Pons (tissue), 1 donor: ENCODE measurements at regions not wholly inside any gene's neighbourhood (a gene's known extent, or its start where the extent isn't known, plus 50 kb on each side); places are given as distances from the start of the nearest gene placed in this dataset.

Source experiments
- DNase-seq: peaks from one replicate; pipeline ENCODE4 v3.0.0-alpha.2; 2016; ENCODE audit warnings: low spot score

DNA sequence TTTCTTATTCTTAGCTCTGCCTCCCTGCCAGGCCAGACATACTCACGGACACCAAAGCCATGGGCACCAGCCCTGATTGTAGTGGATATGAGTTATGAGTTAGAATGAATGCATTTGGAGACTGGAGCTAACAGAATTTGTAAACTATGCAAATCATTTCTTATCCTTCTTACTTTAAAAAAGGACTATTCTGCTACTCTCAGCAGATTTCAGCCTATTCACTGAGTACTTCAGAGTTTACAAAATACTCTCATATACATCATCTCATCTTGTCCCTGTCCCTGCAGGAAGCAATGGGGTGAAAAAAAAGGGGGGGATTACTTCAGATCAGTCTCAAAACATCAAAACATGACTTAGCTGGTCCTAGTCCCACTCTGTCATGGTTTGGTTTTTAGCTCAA, 541.4 kb upstream of the PLXNA2 start:
- DNase-seq, result no peak

DNA sequence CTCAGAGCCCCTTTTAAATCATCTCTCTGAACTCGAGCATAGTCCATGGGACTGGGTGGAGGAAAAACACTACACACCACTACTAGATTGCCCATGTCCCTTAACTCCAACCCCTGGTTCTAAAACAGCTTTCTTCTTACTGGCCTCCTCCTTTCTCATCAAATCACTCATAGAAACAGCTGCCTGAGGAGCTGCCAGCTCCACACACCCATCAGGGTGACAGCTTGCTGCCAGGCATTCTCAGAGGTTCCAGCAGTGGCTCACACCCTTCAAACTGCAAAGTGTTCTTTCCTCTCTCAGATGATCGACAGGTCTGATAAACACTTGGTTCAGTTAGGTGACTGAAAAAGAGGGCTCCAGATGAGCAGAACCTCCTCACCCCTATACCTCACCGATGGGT, 543.0 kb upstream of the PLXNA2 start:
- DNase-seq, result no peak

DNA sequence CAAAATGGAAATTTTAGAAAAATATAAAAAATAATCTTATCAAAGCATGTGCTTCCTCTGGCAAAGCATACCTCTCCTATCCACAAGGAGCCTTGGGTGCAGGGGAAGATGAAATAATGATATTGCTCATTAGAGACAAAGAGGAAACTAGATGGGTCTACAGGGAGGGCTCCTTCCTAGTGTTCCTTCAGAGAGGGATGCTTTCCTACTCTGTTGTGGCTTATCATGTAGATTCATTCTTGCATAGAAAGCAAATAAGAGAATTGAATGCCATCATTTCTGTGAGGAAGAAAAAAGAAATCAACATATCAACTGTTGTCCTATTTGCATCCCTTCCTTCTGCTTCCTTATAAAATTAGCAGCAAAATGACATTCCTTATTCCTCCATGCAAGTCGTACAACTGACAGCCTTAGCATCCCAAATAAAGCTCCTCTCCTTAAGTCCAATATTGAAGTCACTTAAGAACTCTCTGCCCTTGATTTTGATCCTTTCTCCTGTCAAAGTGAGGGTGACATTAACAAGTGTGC, 543.9 kb upstream of the PLXNA2 start:
- no peak for DNase-seq

DNA sequence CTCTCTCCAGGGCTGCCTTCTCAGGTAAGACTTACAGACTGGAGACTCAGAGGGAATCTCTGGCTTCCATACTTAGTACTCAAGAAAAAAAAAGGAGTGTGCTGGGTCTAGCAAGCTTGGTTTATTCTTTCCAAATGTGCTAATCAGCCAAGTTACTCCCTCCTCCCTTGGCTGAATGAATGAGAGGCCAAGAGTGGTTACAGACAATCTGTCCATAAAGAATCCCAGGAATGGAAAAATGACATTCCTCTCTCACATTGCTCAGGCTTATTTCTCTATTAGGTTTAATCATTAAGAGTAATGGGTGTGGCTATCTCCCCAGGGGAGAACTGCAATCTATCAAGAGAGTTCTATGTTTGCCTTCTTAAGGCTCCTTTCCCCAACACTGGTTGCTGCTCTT, 547.3 kb upstream of the PLXNA2 start:
- DNase-seq, result no peak

DNA sequence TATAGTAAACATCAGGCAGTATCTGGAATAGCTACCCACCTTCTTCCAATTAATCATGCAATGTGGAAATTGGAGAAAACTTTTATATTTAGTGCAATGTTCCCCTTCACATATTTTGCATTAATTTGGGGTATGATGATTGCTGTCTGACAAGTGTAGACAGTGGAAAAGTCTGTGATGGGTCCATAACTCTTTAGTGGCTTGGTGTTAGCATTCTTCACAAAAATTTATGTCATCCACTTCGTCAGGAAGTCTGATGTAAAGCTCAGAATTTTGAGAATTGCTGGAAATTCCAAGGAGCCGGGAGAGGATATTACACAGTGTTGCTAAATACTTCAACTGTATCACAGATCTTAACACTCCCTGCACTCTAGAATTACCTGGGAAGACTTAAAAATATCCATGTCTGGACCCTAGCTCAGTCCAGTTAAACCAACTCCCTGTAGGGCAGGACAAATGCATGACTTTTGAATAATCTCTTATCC, 549.7 kb upstream of the PLXNA2 start:
- DNase-seq, result no peak

DNA sequence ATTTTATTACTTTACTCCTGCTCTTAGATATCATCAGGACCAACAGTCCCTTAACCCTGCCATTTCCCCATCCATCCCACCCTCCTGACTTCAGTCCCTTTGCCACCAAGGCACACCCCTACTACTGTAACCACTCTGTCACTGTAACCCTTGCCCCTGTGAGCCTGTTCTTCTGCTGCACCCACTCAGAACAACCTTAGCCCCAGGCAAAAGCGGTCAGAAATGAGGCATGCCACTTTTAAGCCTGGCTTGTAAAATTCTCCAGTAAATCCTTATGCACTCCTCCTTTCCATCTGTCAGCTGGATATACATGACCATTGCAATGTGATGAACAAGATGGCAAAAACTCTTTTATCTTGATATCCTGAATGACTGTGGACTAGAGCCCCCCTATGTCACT, 555.0 kb upstream of the PLXNA2 start:
- no peak for DNase-seq

DNA sequence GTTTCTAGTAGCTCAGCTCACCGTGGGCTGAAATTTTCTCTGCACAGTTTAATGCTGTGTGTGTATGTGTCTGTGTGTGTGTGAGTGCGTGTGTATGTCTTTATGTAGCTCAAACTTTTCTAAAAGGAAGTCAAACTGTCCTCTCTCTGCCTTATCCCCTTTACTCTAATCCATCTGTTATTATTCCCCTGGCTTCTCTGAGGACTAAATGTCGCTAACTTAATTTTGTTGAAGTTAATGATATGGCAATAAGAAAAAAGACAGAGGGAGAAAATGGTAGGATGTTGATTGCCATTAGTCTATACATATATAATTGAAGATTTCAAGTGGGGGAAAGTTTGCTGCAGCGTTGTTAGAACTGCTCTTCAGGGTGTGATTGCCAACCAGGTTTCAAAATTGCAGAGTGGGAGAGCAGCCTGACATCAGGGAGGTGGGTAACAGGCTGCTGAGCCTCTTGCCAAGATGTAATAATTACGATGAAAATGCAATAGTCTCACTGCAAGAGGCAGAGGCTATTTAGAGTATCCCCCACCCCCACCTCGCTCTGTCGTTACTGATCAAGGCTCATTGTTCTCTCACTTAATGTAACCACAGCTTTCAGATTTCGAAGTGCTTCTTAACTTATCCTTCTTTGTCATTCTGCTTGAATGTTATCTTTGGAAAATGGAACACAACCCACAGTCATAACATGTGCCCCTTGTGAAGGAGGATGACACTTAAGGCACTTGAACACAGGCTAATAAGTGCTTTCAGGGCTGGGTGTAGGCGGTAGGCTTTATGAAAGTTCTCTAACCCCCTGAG, 559.0 kb upstream of the PLXNA2 start:
- DNase-seq, result no peak

DNA sequence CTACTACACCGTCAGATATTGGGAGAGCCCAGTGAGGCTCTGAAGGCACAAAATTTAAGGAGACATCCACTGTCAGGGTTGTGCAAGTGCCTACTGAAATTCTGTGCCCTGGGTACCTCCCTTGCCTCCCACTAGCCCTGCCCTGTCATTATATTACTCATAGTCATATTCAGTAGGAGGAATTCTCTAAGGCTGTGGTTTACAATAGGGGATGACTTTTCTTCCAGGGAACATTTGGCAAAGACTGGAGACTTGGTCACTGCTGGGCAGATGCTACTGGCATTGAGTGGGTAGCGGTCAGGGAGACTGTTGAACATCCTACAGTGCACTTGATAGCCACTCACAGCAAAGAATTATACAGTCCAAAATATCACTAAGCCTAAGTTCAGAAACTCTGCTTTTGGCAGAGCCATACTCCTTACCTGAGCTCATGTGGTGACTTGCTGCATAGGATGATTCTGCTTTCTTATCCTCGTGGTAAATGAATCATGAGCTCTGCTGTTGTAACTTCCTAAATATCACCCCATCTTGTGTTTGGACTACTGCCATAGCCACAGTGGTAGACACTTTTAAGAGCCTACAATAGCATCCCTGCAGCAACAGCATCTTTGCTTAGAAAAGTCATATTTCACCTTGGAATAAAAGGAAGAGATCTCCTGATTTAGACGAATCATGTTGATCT, 563.4 kb upstream of the PLXNA2 start:
- peak; percentile 11 for DNase-seq

DNA sequence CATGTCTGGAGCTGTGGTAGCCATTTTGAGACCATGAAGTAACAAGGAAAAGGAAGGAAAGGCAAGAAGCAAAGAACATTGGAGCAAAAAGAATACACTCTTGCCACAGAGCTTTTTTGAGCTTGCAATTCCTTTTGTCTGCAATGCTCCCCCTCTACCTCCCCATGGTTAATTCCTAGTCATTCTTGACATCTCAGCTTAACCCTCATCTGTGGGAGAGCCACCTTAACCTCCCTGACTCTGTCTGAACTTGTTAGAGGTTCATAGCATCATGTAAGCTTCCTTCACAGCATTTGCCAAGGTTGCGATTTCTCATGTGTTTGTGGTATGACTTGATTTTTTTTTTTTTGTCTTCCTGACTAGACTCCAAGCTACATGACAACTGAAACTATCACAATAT, 564.1 kb upstream of the PLXNA2 start:
- DNase-seq, result no peak

DNA sequence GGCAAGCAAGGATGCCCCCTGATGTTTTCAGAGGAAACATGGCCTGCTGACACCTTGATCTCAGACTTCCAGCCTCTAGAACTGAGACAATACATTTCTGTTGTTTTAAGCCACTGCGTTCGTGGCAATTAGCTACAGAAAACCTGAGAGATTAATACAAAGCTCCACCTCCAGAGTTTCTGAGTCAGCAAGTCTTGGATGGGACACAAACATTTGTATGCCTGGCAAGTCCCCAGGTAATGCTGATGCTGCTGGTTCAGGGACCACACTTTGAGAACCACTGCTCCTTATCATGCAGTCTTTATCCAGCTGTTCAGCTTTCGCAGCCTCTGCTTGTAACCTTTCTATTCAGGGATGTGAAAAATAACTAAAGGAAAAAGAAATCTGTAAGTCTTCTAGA, 565.7 kb upstream of the PLXNA2 start:
- DNase-seq, result no peak

DNA sequence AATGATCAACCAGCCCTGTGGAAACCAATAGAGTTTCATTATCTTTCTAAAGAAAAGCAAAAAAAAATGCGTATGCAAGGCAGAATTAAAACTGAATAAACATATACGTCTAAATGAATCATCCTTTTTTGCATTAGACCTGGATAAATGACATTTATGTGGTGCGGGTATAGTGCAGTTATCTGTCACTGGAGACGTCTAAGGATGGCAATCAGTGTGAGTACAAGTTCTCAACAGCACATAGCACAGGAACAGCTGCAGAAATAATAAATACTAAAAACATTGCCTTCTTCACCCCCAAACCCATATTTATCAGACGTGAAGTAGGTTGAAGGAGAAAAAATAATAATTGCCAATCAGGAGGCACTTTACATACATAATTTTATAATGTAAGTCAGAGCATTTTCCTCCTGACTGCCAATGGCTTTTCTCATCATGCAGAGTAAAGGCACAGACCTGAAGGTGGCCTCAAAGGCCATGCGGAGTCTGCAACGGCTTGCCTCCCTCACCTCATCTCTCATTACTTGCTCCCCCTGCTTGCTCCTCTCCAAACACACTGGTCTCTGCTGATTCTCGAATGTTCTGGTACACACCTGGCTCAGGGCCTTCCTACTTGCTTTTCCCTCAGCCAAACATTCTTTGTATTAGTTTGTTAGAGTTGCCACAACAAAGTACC, 574.7 kb upstream of the PLXNA2 start:
- DNase-seq, result no peak

DNA sequence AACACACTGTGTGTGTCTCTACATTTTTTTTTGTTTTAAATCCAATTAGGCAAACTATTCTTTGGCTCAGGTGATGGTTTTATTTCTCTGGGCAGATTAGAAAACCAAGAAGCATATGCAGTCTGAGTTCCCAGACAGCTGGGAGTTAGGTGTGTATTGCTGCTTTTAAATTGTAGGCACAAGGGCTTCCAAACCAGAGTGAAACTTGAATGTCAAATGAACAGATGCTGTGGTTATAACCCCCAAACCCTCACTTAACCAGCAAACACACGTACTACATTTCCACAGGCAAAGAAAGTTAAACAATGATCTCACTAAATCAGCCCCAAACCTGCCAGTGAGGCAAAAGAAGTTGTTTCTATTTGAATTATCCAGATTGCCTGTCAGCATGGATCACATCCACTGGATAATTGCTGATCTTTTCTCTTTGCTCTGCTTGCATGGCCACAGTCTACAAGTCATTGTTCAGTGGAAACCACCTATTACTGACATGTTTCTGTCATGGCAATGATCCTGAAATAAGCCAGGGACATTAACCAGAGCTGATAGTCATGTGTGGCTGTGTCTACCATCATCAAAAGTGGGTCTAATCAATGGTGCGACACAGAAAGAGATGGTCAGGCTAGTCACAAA, 576.5 kb upstream of the PLXNA2 start:
- no peak for DNase-seq

DNA sequence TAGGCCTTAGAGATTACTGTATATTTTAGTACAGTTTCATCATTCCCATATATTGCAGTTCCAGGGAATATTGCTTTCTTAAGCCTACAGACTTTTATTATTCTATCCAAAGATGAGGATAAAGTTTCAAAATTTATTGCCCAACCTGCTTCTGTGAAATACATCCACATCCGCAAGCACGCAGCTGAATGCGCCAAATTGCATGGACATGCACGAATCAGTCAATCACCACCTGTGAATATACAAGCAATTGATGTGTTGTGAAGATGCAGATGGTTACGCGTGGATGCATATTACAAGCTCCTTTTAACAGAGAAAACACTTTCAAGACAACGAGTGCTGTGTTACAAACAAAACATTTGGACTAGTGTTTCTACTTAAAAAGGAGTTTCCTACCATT, 577.8 kb upstream of the PLXNA2 start:
- DNase-seq, result no peak

DNA sequence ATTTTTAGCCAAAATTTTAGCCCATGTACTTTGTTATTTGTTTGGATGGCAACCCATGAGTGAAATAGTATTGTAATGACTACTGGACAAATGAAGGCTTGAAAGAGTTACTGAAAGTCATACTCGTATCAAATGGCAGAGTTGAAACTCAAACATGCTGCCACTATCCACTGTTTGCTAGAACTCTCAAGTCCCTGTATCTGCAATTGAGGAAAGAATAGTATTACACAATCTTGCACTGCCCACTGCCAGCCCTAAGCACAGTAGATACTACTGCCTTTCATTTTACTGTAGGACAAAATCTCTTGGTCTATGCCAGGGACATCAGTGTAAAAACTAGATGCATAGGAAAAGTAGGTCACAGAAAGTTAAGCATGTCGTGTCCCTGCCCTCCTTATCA, 581.1 kb upstream of the PLXNA2 start:
- no peak for DNase-seq

DNA sequence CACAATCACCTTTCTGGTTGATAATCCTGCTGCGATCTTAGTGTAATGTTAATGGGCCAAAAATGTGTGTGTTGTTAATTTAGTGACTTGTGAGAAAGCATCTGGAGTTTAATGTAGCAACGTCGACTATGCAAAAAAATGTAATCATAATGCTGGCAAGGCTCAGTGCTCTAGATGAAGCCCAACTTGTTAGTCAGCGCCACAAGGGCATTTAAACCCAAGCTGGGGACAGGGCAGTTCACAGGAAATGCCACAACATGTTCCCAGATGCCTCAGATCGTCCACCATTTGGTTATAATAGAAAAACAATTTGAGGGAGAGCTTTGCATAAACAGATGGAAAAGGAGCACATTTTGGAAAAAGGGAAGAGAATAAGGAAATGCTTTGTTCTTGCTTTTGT, 585.4 kb upstream of the PLXNA2 start:
- DNase-seq, result no peak

DNA sequence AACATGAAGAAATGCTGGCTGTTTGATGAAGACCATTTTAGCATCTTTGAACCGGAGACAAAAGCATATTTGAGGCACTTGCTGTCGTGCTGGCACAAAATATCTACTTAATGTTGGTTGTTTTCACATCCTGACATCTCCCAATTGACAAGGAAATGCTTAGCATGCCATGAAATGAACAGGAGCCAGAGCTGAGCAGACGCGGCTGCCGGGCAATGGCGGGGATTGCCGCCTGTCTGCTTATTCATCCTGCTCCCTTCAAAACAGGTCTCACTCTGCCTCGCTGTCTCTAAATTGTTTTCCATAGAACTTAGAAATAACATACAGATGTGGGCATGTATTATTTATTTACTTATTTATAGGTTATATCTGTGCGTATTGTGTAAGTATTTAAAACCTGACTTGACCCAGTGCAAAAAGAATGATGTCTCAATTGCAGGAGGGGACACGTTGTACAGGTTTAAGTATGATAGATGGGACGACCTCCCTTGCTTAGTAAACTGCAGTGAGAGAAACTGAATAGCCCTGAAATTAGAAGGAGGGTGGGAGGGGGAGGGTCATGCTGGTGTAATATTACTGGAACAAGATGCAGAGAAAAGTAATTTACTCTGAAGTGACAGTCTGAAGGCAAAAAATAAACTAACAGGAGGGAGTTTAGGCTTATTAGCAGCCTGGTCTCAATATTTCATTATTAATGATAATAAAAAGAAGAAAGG, 590.4 kb upstream of the PLXNA2 start:
- DNase-seq, result no peak

DNA sequence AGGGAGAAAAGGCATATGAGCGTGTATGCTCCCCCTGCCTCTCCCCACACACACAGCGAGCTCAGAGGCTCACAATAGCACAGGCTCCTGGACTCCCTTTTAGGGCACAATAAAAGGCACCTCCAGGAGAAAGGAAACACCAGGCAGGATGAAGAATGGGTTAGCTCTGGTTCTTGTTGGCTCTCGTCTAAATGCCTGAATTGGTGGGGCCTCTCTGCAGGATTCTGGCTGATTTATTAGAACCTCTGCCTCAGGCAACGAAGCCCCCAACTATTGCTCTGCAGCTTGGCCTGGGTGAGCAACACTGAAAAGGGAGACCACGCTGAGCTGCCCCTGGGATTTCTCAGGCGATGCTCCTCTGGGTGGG, 590.9 kb upstream of the PLXNA2 start:
- DNase-seq, result no peak

DNA sequence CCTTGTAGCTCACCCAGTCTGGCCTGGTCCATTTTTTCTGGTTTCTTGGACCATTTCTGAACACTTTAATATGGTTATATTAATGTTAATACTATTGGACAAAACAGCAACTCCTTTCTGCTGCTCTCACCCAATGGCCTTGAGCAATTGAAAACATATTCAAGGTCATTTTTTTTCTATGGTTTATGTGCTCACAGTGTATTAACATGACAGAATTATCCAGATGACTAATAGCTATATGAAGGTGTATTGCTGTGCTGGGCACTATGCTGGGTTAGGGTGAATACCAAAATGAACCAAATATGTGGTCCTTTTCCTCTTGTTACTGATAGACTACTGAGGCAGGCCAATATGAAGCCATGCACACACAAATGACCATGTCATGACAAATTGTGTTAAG, 591.6 kb upstream of the PLXNA2 start:
- no peak for DNase-seq

DNA sequence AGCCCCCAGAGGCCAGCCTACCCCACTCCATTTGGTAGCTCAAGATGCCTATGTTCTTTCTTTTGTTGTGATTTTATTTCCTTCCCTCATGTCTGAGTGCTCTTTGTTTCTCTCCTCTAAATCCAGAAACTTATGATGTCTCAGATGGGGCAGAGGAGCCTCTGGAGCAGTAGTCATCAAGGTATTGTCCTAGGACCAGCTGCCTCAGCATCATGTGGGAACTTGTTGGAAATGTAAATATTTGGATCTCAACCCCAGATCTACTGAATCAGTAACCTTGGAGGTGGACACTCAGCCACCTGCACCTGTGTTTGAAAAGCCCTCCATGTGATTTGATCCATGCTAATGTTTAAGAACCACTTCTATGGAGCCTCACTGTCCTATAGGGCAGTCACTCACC, 593.1 kb upstream of the PLXNA2 start:
- no peak for DNase-seq

DNA sequence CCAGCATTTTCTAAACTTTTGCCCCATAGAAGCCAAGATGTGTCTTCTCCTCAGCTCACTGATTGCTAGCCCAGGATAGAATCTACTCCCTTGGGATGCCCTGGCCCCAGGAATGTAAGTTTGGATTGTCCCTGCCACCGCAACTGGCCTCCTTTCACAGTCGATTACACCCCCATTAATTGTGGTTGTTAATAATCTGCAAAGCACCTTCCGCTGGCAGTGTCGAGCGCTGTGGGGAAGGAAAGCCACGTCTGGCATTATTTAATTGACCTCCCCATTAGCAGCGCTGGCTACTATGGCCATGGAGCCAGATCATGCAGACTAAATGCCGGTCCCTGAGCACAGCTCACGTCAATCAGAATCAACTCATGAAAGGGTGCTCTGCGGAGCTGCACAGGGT, 597.3 kb upstream of the PLXNA2 start:
- no peak for DNase-seq

DNA sequence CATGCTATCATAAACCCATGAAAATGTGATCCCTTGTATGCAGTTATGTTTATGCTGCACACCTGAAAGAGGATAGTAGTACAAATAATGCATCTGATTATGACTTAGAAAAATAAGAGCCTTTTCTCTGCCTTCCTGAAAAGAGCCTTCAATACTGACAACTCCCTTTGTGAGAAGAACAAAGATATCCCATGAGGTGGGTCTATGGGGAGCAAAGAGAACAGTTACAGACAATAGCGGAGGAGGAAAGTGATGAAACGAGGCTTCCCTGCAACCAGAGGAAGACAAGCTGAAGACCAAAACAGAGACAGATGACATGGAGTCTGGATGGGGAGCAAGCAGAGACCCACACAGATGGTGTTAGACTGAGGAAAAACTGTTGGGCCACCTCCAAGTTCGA, 598.3 kb upstream of the PLXNA2 start:
- no peak for DNase-seq

DNA sequence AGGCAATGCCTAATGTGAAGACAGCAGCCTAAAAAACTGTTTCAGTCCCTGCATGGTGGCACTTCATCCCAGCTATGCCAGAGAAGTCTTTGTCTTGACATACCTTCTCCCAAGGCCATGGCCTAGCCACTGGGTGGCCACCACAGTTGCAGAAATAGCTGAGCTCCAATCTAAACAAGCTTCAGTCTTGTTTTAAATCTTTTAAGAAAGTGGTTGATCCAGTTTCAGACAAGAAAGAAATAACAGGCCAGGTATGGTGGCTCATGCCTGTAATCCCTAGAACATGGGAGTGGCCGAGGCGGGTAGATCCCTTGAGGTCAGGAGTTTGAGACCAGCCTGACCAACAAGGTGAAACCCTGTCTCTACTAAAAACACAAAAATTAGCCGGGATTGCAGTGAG, 600.0 kb upstream of the PLXNA2 start:
- no peak for DNase-seq
